ENCODE measurements at regions not wholly inside any gene's neighbourhood (a gene's known extent, or its start where the extent isn't known, plus 50 kb on each side); places are given as distances from the start of the nearest gene placed in this dataset.

DNA sequence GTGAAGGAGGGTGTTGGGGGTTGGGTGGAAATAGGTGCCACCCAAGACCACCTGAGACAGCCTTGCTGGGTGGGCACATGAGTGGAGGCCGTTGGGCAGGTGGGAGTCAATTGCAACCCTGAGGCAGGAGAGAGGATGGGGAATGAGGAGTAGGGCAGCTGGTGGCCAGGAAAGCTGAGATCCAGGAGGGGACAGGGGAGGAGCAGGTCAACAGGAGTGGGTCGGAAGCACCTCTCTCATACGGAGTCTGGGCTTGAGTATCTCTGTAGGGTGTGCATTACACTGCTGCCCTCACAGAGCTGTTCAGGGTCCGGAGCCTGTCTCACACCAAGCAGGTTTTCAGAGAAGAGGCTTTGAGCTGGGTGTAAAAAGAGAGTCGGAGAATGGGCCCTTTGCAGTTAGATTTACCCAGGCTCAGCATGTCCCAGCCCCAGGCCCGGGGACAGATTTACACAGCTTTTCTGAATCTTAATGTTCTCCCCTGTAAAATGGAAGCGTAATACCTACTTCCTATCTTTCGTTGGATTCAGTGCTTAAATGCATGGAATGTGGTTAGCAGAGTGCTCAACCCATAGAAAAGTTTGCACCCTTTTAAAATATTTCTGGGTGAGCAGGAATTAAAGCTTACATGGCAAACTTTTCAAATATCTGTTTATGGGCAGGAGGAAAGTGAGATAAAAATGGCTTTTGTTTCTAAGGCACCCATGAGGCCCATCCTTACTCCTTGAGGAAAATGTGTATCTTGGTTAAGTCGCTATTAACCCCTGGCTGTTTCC, 144.0 kb upstream of the MYCN start:
- no peak for DNase-seq

DNA sequence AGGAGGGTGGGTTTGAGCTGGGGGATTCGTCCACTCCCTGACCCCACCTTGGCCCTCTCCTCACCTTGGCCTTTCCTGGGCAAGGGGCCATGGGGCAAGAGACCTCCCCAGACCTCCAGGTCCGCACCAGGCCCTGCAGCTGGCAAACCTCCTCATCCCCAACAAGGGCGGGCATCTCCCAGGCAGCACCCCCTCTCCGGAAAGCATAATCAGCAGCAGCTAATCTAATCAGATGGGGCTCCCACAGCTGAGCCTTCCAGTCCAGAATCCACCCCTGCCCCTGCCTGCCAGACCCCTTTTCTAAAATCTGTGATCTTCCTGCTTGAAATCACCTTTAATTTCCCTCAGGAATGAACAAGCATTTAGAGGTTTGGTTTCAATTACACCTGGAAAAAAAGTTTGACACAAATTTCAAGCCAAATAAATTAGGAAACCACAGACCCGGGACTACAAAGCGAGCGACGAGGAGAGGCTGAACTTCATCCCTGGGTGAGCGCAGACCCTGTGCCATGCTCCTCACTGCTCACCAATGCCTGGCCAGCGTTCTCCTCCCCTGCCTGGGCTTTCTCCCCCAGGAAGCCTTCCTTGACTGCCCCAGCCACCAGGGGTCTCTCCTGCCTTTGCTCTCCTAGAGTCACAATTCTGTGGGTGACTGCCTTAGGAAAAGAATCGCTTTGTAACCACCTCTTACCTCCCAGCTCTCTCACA, 143.0 kb upstream of the MYCN start:
- no peak for DNase-seq

DNA sequence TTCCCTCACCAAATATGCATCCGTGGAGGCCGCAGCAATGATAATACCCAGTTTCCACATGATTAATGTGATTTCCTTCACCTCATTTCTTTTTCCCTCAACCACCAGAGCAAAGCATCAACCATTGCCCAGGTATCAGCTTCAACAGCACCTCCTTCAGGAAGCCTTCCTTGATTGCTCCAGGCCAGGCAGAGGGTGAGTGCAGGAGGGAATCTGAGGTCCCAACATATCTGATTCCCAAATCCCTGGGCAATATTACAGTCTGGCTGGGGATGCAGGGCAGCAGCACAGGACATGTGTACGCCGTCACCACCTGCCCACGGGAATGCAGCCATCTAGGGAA, 142.4 kb upstream of the MYCN start:
- DNase-seq: no peak

DNA sequence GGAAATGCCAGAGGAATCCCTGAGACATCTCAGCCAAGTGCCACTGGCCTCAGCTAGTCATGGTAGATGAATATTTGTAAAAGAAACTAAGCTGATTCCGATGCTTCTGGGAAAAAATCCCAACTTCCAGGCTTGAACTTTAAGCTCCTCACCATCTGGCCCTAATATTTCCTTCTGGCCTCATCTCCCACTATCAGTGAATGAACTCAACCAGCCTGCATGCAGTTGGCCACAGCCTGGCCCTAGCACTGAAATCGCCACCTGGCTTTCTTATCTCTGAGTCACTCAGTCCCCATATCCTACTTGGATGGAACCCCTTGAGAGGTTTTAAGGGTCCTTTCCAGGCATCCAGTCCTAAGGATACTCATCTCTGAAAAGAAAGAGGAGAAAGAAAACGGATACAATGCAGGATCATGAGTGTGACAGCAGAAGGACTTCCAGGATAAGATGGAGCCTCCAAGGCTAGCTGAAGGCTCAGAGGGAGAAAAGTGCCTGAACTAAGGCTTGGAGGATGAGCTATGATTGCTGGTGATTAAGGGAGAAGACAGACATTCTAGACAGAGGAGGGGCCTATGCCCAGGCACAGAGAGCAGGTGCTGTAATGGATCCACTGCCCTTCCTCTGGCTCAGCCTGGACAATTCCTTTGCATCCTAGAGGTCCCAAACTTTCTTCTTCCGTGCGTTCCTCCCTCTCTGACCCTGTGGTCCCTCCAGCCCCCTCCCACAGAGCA, 141.5 kb upstream of the MYCN start:
- no peak for DNase-seq

DNA sequence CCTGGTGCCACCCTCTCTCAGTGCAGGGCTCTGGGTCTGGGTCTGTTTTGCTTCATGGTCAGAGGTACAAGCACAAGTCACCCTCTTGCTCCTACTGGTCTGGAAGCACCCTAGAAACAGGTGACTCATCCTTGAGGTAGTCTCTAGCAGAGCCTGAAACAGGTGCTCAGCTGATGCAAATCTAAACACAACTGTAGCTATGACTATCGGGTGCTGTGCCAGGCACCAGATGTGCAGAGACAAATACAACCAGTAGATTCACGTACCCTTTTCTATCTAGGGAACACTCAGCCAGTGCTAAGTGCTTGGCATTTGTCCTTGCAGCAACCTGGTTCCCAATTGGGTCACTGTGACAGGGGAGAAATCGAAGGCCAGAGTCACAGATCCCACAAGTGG, 140.9 kb upstream of the MYCN start:
- DNase-seq: no peak

DNA sequence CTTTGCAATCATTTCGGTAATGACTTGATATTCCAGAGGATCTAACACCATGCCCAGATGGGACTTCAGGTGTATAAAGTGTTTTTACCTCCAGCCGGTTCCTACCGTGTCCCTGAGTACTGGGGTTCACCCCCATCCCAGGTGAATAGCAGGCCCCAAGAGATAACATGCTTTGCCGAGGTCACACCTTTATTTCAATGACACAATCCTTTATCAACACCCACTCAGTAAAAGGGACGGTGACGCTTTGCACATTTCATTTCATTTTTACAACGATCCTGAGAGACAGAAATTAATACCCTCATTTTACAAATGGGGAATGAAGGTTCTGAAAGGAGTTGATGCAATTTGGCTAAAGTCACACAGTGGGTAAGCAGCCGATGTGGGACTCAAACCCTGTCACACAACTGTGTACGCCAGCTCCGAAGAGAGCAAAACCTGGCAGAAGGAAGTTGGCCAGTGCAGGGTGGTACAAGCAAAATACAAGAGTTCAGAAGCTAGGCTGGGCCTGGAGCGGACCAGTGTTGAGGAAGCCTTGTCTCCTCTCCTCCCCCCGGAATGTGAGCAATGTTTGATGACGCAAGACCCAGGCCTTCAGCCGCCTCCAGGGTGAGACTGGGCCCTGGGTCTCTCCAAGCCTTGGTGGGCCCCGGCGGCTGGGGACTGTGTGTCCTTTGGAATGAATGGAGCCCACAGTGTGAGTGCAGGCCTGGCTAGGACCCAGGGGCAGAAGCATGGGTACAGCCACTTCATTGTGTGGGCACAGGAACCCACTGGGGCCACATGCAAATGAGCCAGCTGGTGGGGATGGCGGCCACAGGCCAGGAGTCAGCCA, 139.6 kb upstream of the MYCN start:
- DNase-seq: no peak

DNA sequence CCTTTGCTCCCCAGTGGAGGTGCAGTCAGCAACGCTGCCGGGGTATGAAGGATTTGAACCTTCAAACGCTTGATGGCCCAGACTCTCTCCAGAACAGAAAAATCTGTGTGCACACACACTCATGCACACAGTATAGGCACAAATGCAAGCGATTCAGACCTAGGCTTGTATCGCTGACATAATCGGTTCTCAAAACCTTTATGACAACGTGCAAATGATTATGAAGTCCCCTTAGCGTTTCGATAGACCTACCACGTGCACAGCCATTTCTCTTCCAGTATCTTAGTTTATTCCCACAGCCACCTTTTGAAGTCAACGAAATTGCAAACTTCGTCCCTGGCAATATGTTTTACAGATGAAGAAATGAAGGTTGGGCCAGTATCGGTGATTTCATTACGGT, 138.9 kb upstream of the MYCN start:
- DNase-seq: no peak

DNA sequence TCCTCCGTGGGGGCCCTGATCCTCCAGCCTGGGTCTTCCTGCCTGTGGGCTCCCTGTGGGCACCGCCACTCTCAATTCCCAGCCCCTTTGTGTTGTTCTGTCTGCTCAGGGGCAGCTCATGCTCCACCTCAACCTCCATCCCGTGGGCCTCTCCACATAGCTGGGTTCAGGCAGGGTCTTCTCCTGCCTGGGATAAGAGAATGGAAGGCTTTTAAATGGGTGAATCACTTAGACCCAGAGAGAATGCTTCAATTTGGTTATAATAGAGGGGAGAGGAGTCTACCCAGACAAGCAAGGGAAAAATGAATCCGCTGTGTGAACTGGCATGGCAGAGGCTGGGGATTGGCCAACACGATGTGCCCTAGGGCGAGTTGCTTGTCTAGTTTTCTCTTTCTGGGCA, 138.4 kb upstream of the MYCN start:
- no peak for DNase-seq

DNA sequence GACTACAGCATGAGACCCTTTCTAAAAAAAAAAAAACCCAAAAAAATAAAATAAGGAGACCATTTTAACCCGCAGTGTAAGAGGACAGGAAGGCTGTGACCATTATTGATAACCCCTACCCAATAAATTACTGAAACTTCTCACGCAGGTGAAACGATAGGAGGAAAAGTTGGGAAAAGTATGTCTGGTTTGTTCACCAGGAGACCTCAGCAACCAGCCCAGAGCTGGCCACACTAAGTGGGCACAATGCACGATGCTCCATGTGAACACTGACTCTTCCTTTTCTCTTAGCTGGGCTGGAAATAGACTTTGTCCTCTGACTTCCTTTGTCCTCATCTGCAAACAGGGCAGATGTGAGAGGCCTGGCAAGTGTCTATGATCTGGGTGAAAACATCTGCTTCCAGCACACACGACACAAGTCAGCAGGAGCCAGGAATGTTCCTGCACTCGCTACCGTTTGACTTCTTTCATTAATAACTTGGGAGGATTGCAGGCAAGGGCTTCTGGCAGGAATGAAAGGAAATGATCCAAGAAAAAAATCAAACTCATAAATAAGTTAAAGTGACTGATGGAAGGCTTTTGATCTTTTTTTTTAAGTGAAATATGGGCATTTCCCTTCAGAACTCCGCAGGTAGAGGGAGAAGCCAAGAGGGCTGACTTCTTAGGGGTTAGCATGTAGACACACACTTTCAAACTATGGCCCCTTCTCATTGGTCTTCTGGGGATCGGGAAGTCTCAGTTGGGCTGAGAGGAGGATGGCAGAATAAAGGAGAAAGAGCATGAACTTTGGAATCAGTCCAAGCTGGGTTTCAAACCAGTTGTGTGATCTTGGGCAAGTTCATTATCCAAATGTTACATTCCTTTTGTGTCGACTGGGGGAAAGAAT, 137.4 kb upstream of the MYCN start:
- DNase-seq: no peak

DNA sequence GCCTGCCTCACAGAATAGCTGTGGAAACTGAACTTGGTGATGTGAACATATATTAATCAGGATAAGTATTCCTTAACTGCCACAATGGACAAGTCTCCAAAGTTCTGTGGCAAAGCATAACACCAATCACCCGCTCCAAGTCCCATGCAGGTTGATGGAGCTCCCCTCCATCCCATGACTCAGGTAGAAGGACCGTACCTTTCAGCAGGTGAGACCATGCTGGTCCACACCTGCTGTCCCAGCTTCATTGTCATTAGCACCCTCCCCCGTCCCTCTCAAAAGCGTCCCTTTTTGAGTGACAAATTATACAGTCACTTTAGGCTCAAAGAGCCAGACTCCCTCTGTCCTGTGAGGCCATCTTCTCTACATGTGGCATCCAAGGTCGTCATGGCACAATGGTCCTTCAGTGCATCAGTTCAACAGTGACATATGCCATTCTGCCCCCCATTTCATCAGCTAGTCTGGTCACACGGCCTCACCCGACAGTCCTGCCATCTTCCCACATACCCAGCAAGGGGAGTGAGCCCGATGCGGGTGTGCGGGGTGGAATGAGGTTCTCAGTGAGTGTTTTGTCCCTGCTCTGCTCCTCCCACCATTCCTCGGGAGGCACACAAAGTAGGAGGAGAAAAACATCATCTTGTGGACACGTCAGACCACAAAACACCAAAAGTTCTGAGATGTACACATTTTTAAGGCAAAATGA, 136.7 kb upstream of the MYCN start:
- no peak for DNase-seq

DNA sequence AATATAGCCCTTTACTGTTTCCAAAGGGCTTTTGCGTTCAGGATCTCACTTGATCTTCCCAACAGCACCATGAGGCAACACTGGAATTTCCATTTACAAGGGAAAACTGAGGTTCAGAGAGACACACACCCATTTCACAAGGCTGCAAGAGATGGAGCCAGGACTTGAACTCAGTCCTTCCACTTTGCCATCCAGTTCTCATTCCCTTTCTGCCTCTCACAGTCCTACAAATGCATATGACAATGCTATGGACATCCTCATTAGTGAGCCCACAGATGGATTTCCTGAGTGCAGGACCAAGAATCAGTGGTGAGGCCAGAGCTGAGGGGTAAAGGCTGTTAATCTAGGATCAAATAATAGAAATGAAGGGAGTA, 136.1 kb upstream of the MYCN start:
- no peak for DNase-seq

DNA sequence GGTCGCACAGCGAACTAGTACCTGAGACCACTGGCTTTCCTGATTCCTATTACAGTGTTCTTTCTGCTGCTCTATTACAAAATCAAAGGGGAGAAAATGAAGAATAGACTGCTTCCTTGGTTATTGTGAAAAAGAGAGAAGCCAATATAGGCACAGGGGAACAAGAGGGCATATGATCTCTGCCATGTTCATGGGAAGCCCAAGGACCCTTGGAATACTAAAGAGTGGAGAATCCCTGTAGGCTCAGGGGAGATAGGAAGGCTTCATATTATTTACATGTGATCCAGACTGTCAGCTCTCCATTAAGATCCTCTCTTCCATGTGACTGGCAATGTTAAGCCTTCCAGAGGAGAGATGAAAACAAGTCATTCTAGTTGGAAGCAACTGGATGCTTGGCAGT, 135.7 kb upstream of the MYCN start:
- no peak for DNase-seq

DNA sequence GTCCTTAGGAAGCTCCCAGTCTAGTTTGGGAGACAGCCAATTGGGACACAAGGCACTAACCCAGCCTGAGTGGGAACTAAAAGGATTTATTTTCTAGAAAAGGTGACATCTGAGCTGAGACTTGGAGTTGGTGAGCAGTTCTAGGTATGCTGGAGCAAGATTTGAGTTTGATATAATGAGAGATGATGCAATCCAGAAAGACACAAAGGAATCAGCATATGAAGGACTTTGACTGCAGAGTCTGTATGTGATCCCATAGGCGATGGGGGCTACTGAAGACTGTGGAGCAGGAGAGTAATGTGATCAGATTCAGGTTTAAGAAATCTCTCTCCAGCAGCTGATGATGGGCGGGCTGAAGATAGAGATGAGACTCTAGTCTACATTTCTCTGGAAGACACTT, 135.1 kb upstream of the MYCN start:
- no peak for DNase-seq

DNA sequence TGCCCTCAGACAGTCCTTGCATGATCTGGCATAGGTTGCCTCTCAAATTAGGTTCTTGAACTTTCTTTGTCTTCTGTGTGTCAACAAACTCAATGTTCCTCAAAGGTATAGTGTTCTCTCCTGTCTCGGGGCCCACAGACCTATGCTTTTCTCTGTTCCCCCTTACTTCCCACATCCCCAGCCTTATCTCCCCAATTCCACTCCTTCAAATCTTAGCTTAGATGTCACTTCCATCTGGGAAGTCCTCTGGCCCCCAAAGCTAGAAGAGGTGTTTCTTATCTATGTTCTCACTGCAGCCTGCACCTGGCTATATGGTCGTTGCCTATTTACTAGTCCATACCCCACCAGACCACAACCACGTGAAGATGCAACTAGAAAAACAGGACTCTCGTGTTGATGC, 134.6 kb upstream of the MYCN start:
- no peak for DNase-seq

DNA sequence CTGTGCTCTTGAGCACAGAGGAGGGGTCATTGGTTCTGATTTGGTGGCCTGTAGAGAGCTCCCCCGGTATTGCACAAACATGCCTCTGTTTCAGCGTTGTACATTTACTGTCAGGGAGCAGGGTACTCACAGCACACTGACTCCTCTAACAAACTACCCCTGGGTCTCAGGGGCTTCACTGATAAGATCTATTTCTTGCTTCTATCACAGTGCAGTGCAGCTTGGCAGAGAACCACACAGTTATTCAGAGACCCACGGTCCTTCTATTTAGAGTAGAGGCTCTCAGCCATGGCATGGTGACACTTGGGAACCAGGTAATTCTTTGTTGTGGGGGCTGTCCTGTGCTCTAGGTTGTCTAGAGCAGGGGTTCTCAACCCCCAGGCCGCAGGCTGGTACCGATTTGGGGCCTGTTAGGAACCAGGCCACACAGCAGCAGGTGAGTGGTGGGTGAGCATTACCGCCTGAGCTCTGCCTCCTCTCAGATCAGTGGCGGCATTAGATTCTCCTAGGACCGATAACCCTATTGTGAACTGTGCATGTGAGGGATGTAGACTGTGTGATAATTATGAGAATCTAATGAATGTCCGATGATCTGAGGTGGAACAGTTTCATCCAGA, 133.4 kb upstream of the MYCN start:
- no peak for DNase-seq

DNA sequence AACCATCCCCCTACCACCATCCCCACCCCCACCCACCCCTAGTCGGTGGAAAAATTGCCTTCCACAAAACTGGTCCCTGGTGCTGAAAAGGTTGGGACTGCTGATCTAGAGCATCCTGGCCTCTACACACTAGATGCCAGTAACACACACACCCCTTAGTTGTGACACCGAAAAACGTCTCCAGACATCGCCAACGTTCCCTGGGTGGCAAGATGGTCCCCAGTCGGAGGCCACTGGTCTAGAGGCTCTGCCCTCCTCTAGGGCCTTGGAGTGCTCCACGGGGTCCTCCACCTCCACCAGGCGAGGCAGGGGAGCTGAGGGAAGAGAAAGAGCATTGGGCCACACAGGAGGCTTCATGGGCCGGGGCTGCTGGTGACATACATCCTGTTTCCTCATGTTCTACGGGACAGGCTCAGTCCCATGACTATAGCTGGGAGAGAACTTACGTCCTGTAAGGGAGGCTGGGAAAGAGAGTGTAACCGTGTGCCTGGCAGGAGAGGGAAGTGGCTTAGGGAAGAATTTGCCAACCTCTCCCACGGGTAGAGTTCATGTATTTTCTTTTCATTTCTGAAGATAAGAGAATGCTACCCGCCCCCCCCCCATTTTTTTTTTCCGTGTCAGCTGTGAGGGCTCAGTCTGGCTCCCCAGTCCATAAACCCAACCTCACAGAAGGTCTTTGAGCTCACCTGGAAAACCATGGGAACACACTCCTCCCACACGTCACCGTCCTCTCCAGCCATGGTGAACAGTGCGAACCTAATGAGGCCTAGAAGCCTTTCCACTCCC, 132.7 kb upstream of the MYCN start:
- no peak for DNase-seq

DNA sequence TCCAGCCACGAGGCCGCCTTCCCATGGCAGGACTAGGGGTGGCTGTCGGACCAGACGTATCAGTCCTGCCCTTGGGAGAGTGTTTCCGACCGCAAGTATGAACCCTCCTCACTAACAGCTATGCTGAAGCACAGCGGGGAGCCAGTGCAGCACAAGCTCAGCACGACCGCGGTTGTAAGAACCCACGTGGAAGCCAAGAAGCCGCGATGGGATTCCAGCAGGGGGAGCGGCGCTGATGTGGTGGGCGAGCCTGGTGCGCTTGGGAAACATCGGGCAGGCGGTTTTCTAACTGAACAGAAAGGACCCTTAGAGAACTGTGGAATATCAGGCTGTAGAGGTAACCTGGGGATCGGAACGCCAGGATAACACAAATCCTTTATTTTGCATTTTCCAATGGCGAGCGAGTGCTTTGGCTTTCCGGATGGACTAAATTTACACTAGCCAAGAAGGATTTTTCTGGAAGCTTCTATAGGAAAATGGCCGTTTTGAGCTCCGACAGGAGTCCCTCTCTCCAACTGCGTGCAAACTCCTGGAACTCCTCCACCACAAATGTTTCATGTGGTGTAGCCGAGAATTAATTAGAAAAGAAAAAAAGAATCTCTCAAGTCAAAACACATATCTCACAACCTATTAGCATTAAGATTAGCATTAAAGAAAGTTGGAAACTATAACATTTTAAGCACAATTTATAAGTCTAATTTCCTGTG, 132.0 kb upstream of the MYCN start:
- DNase-seq: no peak

DNA sequence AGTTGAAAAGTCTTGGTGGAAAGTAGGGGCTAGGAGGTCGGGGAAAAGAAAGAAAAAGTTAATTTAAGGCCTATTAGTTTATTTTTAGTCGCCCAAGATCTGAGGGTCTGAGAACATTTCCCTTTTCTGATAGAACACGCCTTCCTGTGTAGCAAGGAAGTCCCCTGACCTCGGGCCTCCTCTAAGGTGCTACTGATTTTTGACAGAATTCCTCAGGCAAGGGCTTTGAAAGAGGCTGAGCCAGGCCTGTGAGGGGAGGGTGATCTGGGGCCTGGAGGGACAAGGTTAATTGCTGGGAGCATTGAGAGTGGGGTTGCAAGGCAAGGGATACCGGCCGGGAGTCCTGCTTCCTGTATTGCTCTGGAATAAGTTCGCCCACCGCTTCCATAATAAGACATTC, 131.4 kb upstream of the MYCN start:
- no peak for DNase-seq

DNA sequence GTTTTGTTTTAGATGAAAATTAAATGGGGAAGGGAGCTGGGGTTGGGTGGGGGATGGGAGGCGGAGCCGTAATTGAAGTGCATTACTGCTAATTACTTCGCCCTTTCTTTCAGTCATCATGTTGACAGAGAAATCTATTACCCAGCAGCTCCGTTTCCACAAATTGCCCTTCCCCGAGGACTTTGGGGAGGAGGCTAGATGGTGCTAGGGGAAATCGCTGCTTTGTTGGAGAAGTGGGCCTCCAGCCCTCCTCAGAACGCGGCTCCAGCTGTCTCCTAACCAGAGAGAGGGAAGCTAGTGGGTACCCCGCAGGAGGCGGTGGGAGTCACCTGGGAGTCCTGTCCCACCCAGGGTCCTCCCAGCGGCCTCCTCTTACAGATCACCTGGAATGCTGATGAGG, 130.9 kb upstream of the MYCN start:
- DNase-seq: no peak
